HepG2 (cell line): ENCODE measurements at regions not wholly inside any gene's neighbourhood (a gene's known extent, or its start where the extent isn't known, plus 50 kb on each side); places are given as distances from the start of the nearest gene placed in this dataset.

Source experiments
- ARID3A ChIP-seq: IDR thresholded peaks from 2 replicates; pipeline ENCODE4 v1.6.1; 2012; ENCODE audit warnings: low read depth, low read length, improper control_type of control experiment
- CREB1 ChIP-seq, 2 experiments: fragments of 450-650 bp in 1 of 2; IDR thresholded peaks; 2 replicates each; pipeline ENCODE4 v1.6.1; 2016 to 2017; ENCODE audit warnings: control low read depth in 1 of 2, mild to moderate bottlenecking in 1 of 2, missing compliant biosample characterization in 1 of 2, missing genetic modification characterization in 1 of 2
- CTCF ChIP-seq: sonication (generic); formaldehyde crosslinking; IDR thresholded peaks from 2 replicates; pipeline ENCODE4 v1.5.0; 2020; ENCODE audit warnings: mild to moderate bottlenecking, missing genetic modification reagents, moderate library complexity
- ESRRA ChIP-seq: sonication (generic); formaldehyde crosslinking; IDR thresholded peaks from 2 replicates; pipeline ENCODE4 v1.5.1; 2020; ENCODE audit warnings: mild to moderate bottlenecking, low read depth, missing genetic modification reagents
- MAZ ChIP-seq, 2 experiments: sonication (generic) in 1 of 2; formaldehyde crosslinking in 1 of 2; IDR thresholded peaks; 2 replicates each; pipeline versions ENCODE4 v1.5.0 to v1.6.1; 2012 to 2020; ENCODE audit warnings: low read depth in 2 of 2, mild to moderate bottlenecking in 2 of 2, borderline replicate concordance in 1 of 2, improper control_type of control experiment in 1 of 2, low read length in 1 of 2, missing genetic modification reagents in 1 of 2, moderate library complexity in 1 of 2
- NR1H2 ChIP-seq: sonication (generic); formaldehyde crosslinking; IDR thresholded peaks from 2 replicates; pipeline ENCODE4 v1.8.1; 2022; ENCODE audit warnings: low read depth, missing genetic modification reagents, borderline replicate concordance
- POLR2AphosphoS5 ChIP-seq: IDR thresholded peaks from 2 replicates; pipeline ENCODE4 v1.6.1; 2012; ENCODE audit warnings: low read depth, low read length
- RFXANK ChIP-seq: IDR thresholded peaks from 2 replicates; pipeline ENCODE4 v1.6.1; 2016
- SP1 ChIP-seq, 2 experiments: fragments of 450-650 bp in 1 of 2; sonication (generic) in 1 of 2; formaldehyde crosslinking in 1 of 2; IDR thresholded peaks; 2 replicates each; pipeline versions ENCODE4 v1.4.0 to v1.6.1; 2016 to 2020; ENCODE audit warnings: missing genetic modification reagents in 1 of 2
- ZNF280B ChIP-seq: sonication (generic); formaldehyde crosslinking; IDR thresholded peaks from 2 replicates; pipeline ENCODE4 v1.5.0; 2020; ENCODE audit warnings: missing genetic modification reagents, mild to moderate bottlenecking, borderline replicate concordance
- ZNF431 ChIP-seq: sonication (generic); formaldehyde crosslinking; IDR thresholded peaks from 2 replicates; pipeline ENCODE4 v1.9.0; 2022; ENCODE audit warnings: missing genetic modification reagents, low read depth, mild to moderate bottlenecking, borderline replicate concordance
- ZZZ3 ChIP-seq: sonication (generic); formaldehyde crosslinking; IDR thresholded peaks from 2 replicates; pipeline ENCODE4 v1.4.0; 2020; ENCODE audit warnings: missing genetic modification reagents, mild to moderate bottlenecking, borderline replicate concordance

DNA sequence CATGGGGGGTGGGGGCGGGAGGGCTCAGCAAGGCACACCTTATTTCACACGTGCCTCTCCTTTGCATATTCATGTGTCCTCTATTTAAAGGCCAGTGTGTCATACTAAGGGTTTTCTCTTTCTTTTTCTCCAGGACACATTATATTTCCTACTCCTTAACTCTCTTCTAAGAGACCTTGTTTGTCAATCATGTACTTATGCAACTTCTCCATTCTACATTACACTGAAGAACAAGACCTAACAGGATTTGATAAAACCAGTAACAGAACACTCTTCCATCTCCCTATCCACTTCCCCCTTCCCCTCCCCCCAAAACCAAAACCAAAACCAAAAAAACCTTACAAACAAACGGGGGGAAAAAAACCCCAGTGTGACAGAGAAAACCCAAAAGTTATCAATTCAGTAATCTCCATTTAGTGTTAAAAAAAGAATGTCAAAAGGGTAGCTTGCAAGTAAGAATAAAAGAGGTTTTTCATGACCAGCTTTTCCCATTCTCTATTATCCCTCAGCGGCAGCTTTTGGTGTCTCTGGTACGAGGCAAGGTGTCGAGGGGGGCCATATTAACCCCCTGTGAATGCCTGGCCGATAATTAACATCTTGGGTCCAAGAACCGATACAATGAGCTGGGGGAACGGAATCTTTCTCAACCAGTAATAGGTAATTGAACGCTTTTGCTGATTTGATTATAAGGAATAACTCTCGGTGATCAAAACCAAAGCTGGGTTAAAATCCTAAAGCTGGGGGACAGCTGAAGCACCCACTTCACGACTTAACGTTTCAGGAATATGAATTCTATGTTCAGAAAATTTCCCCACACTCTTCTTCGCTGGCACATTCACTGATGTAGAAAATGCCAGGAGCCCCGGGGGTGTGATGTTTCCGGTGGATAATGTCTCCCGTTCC is 191.0 kb upstream of the TCF4 start:
- TF ChIP-seq SP1 (IDR thresholded peaks at IDR 0.05): no peak
- no peak for TF ChIP-seq SP1 (CRISPR knock-in tag; IDR thresholded peaks at IDR 0.05)
- TF ChIP-seq CTCF (CRISPR knock-in tag): no peak
- no peak for TF ChIP-seq POLR2AphosphoS5
- TF ChIP-seq ZZZ3: no peak
- TF ChIP-seq ZNF431 (CRISPR knock-in tag): no peak
- no peak for TF ChIP-seq ESRRA (CRISPR knock-in tag)
- TF ChIP-seq ARID3A: no peak
- TF ChIP-seq NR1H2 (CRISPR knock-in tag): no peak
- no peak for TF ChIP-seq CREB1 (IDR thresholded peaks at IDR 0.05)
- TF ChIP-seq CREB1 (CRISPR knock-in tag; IDR thresholded peaks at IDR 0.05): no peak
- TF ChIP-seq MAZ (IDR thresholded peaks at IDR 0.05; ENCODE audit: borderline replicate concordance, low read depth, low read length): no peak
- TF ChIP-seq MAZ (CRISPR knock-in tag; IDR thresholded peaks at IDR 0.05; ENCODE audit: low read depth): no peak
- no peak for TF ChIP-seq ZNF280B (CRISPR knock-in tag)
- TF ChIP-seq RFXANK: no peak
